WTC11 (cell line): ENCODE measurements at regions not wholly inside any gene's neighbourhood (a gene's known extent, or its start where the extent isn't known, plus 50 kb on each side); places are given as distances from the start of the nearest gene placed in this dataset.

Experiments used
- ATAC-seq: fragments of 200-7000 bp; cut with Tn5 transposase; 2 replicates; pipeline ENCODE4 v1.10.0; 2021; ENCODE audit warnings: mild to moderate bottlenecking, moderate library complexity
- CTCF ChIA-PET: fragments of 300-600 bp; sonication (Branson Sonifier 250); formaldehyde crosslinking; loops from one replicate; lab custom pipeline; 2021; ENCODE audit warnings: antibody characterized with exemption; lab: Charles Lee
- POLR2A ChIA-PET: fragments of 350-600 bp; sonication (Branson Sonifier 250); formaldehyde crosslinking; loops from one replicate; lab custom pipeline; 2021; ENCODE audit warnings: antibody characterized with exemption; lab: Charles Lee
- DNase-seq: peaks from one replicate; pipeline ENCODE4 v3.0.0; 2021; ENCODE audit warnings: low spot score
- H3K27ac Mint-ChIP-seq: 2 replicates; pipeline ENCODE4 v1.8.0; 2021; ENCODE audit warnings: mixed read lengths
- H3K27me3 Mint-ChIP-seq: 2 replicates; pipeline ENCODE4 v1.8.0; 2021; ENCODE audit warnings: low read depth, mild to moderate bottlenecking, moderate library complexity, mixed read lengths
- H3K36me3 Mint-ChIP-seq: 2 replicates; pipeline ENCODE4 v1.8.0; 2021; ENCODE audit warnings: mixed read lengths
- H3K4me1 Mint-ChIP-seq: 2 replicates; pipeline ENCODE4 v1.8.0; 2022; ENCODE audit warnings: mixed read lengths
- H3K4me3 Mint-ChIP-seq: 2 replicates; pipeline ENCODE4 v1.8.0; 2021; ENCODE audit warnings: mild to moderate bottlenecking, moderate library complexity, mixed read lengths
- H3K9me3 Mint-ChIP-seq: 2 replicates; pipeline ENCODE4 v1.8.0; 2021; ENCODE audit warnings: mixed read lengths
- CREB1 ChIP-seq: sonication (generic); formaldehyde crosslinking; IDR thresholded peaks from 2 replicates; pipeline ENCODE4 v1.8.0; 2023; ENCODE audit warnings: mild to moderate bottlenecking, missing genetic modification reagents
- JAZF1 ChIP-seq: fragments of 250-450 bp; sonication (Bioruptor Pico); IDR thresholded peaks from 2 replicates; pipeline ENCODE4 v1.9.0; 2021; ENCODE audit warnings: moderate library complexity, mild to moderate bottlenecking, inconsistent platforms
- KAT7 ChIP-seq: sonication (generic); formaldehyde crosslinking; IDR thresholded peaks from 2 replicates; pipeline ENCODE4 v1.8.1; 2023; ENCODE audit warnings: missing genetic modification reagents, mild to moderate bottlenecking, borderline replicate concordance
- NR3C1 ChIP-seq: sonication (generic); formaldehyde crosslinking; conservative IDR thresholded peaks from 2 replicates; pipeline ENCODE4 v1.8.1; 2023; ENCODE audit warnings: low read depth, mild to moderate bottlenecking, missing genetic modification reagents
- OVOL2 ChIP-seq: fragments of 250-450 bp; sonication (Bioruptor Pico); IDR thresholded peaks from 2 replicates; pipeline ENCODE4 v1.9.0; 2021; ENCODE audit warnings: mild to moderate bottlenecking, borderline replicate concordance
- PRRX2 ChIP-seq: fragments of 250-450 bp; sonication (Bioruptor Pico); IDR thresholded peaks from 2 replicates; pipeline ENCODE4 v1.8.0; 2021; ENCODE audit warnings: mild to moderate bottlenecking
- RORB ChIP-seq: fragments of 250-450 bp; sonication (Bioruptor Pico); IDR thresholded peaks from 2 replicates; pipeline ENCODE4 v1.9.0; 2021; ENCODE audit warnings: mild to moderate bottlenecking
- SMAD3 ChIP-seq: sonication (generic); formaldehyde crosslinking; IDR thresholded peaks from 2 replicates; pipeline ENCODE4 v1.8.0; 2022; ENCODE audit warnings: missing genetic modification reagents, mild to moderate bottlenecking, borderline replicate concordance
- ZNF317 ChIP-seq: sonication (generic); formaldehyde crosslinking; IDR thresholded peaks from 2 replicates; pipeline ENCODE4 v1.8.1; 2023; ENCODE audit warnings: low read depth, mild to moderate bottlenecking, moderate library complexity, missing genetic modification reagents, borderline replicate concordance
- TF ChIP-seq, protein P1 (sequence below): sonication (generic); formaldehyde crosslinking; IDR thresholded peaks from 2 replicates; pipeline ENCODE4 v1.8.0; 2023; ENCODE audit warnings: mild to moderate bottlenecking, missing genetic modification reagents
- TF ChIP-seq, protein P2 (sequence below): fragments of 250-450 bp; sonication (Bioruptor Pico); IDR thresholded peaks from 2 replicates; pipeline ENCODE4 v2.1.2; 2022; ENCODE audit warnings: mild to moderate bottlenecking, moderate library complexity
- TF ChIP-seq, protein P3 (sequence below): fragments of 250-450 bp; sonication (Bioruptor Pico); conservative IDR thresholded peaks from 2 replicates; pipeline ENCODE4 v1.9.0; 2021; ENCODE audit warnings: mild to moderate bottlenecking
- TF ChIP-seq, protein P4 (sequence below): sonication (generic); formaldehyde crosslinking; IDR thresholded peaks from 2 replicates; pipeline ENCODE4 v1.8.1; 2023; ENCODE audit warnings: mild to moderate bottlenecking, missing genetic modification reagents
- TF ChIP-seq, protein P5 (sequence below): fragments of 250-450 bp; sonication (Bioruptor Pico); IDR thresholded peaks from 2 replicates; pipeline ENCODE4 v1.8.0; 2021; ENCODE audit warnings: mild to moderate bottlenecking
- TF ChIP-seq, protein P6 (sequence below): fragments of 250-450 bp; sonication (Bioruptor Pico); IDR thresholded peaks from 2 replicates; pipeline ENCODE4 v1.9.0; 2021; ENCODE audit warnings: mild to moderate bottlenecking, borderline replicate concordance
- TF ChIP-seq, protein P7 (sequence below): sonication (generic); formaldehyde crosslinking; IDR thresholded peaks from 2 replicates; pipeline ENCODE4 v1.8.0; 2023; ENCODE audit warnings: missing genetic modification reagents
- TF ChIP-seq, protein P8 (sequence below): sonication (generic); formaldehyde crosslinking; IDR thresholded peaks from 2 replicates; pipeline ENCODE4 v1.8.1; 2022; ENCODE audit warnings: mild to moderate bottlenecking, moderate library complexity, missing genetic modification reagents
- TF ChIP-seq, protein P9 (sequence below): sonication (generic); formaldehyde crosslinking; IDR thresholded peaks from 2 replicates; pipeline ENCODE4 v1.8.0; 2023; ENCODE audit warnings: missing genetic modification reagents, mild to moderate bottlenecking, borderline replicate concordance

DNA sequence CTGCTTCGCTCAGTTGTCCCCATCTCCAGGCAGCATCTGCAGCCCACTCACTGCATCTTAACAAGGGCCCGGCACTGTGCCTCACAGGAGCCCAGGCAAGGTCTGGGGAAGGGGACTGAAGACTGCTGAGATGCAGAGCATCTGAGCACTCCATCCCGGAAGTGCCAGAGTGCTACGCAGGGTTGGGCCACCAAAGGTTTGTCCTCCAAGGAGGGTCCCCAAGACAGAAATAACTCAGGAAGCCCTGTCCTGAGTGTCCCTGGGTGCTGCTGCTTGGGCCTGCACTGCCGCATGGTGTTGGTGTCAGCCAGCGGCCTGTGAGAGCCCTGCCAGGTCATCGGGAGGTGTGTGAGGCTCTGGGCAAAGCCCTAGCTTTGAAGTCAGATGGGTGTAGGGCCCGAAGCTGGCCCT is 288.2 kb upstream of the ZMIZ1 start:
- Mint-ChIP-seq H3K27me3 (peaks cover 5% of the 10 kb centered on the region), H3K4me1 (peaks cover 5% of the 10 kb centered on the region), H3K27ac (no peak overlapping the region)
- ChIA-PET POLR2A (no interaction called here), CTCF (interaction anchor here (0.6 kb wide), 1 partner anchor 10 kb away, joined by 5 read pairs; no protein-coding TSS in a partner anchor)
- TF ChIP-seq, protein P1, sequence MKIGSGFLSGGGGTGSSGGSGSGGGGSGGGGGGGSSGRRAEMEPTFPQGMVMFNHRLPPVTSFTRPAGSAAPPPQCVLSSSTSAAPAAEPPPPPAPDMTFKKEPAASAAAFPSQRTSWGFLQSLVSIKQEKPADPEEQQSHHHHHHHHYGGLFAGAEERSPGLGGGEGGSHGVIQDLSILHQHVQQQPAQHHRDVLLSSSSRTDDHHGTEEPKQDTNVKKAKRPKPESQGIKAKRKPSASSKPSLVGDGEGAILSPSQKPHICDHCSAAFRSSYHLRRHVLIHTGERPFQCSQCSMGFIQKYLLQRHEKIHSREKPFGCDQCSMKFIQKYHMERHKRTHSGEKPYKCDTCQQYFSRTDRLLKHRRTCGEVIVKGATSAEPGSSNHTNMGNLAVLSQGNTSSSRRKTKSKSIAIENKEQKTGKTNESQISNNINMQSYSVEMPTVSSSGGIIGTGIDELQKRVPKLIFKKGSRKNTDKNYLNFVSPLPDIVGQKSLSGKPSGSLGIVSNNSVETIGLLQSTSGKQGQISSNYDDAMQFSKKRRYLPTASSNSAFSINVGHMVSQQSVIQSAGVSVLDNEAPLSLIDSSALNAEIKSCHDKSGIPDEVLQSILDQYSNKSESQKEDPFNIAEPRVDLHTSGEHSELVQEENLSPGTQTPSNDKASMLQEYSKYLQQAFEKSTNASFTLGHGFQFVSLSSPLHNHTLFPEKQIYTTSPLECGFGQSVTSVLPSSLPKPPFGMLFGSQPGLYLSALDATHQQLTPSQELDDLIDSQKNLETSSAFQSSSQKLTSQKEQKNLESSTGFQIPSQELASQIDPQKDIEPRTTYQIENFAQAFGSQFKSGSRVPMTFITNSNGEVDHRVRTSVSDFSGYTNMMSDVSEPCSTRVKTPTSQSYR, result no peak
- TF ChIP-seq, protein P2, sequence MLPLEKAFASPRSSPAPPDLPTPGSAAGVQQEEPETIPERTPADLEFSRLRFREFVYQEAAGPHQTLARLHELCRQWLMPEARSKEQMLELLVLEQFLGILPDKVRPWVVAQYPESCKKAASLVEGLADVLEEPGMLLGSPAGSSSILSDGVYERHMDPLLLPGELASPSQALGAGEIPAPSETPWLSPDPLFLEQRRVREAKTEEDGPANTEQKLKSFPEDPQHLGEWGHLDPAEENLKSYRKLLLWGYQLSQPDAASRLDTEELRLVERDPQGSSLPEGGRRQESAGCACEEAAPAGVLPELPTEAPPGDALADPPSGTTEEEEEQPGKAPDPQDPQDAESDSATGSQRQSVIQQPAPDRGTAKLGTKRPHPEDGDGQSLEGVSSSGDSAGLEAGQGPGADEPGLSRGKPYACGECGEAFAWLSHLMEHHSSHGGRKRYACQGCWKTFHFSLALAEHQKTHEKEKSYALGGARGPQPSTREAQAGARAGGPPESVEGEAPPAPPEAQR (CRISPR knock-in tag), result no peak
- TF ChIP-seq SMAD3 (CRISPR knock-in tag), result no peak
- no peak for TF ChIP-seq NR3C1 (CRISPR knock-in tag)
- TF ChIP-seq, protein P3, sequence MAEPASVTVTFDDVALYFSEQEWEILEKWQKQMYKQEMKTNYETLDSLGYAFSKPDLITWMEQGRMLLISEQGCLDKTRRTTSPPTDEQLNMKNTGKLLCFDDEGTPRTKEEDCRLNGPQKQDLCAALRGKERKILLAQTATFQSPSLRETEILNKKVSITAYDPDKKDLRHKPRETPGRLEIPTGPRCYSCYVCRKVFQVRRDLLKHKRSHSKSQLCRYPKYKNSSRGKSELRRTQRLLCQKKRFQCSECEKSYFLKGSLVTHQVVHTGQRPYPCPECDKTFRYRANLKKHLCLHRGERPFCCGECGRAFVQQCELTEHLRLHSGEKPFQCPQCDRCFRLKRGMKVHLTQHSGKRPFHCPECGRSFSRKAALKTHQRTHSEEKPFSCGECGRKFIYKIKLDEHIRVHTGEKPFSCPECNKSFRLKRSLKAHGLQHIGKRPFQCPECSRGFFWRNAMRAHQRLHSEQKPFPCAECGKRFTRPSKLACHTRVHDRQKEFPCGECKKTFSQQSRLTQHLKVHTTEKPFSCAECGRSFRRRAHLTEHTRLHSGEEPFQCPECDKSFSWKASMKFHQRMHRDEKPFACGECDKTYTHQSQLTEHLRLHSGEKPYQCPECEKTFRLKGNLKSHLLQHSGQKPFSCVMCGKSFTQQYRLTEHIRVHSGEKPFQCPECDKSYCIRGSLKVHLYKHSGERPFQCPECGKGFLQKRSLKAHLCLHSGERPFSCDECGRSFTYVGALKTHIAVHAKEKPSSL (CRISPR knock-in tag), result no peak
- no peak for TF ChIP-seq JAZF1 (CRISPR knock-in tag)
- TF ChIP-seq, protein P4, sequence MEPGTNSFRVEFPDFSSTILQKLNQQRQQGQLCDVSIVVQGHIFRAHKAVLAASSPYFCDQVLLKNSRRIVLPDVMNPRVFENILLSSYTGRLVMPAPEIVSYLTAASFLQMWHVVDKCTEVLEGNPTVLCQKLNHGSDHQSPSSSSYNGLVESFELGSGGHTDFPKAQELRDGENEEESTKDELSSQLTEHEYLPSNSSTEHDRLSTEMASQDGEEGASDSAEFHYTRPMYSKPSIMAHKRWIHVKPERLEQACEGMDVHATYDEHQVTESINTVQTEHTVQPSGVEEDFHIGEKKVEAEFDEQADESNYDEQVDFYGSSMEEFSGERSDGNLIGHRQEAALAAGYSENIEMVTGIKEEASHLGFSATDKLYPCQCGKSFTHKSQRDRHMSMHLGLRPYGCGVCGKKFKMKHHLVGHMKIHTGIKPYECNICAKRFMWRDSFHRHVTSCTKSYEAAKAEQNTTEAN (CRISPR knock-in tag), result no peak
- no peak for TF ChIP-seq PRRX2 (CRISPR knock-in tag)
- TF ChIP-seq, protein P5, sequence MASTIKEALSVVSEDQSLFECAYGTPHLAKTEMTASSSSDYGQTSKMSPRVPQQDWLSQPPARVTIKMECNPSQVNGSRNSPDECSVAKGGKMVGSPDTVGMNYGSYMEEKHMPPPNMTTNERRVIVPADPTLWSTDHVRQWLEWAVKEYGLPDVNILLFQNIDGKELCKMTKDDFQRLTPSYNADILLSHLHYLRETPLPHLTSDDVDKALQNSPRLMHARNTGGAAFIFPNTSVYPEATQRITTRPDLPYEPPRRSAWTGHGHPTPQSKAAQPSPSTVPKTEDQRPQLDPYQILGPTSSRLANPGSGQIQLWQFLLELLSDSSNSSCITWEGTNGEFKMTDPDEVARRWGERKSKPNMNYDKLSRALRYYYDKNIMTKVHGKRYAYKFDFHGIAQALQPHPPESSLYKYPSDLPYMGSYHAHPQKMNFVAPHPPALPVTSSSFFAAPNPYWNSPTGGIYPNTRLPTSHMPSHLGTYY (CRISPR knock-in tag), result no peak
- TF ChIP-seq, protein P6, sequence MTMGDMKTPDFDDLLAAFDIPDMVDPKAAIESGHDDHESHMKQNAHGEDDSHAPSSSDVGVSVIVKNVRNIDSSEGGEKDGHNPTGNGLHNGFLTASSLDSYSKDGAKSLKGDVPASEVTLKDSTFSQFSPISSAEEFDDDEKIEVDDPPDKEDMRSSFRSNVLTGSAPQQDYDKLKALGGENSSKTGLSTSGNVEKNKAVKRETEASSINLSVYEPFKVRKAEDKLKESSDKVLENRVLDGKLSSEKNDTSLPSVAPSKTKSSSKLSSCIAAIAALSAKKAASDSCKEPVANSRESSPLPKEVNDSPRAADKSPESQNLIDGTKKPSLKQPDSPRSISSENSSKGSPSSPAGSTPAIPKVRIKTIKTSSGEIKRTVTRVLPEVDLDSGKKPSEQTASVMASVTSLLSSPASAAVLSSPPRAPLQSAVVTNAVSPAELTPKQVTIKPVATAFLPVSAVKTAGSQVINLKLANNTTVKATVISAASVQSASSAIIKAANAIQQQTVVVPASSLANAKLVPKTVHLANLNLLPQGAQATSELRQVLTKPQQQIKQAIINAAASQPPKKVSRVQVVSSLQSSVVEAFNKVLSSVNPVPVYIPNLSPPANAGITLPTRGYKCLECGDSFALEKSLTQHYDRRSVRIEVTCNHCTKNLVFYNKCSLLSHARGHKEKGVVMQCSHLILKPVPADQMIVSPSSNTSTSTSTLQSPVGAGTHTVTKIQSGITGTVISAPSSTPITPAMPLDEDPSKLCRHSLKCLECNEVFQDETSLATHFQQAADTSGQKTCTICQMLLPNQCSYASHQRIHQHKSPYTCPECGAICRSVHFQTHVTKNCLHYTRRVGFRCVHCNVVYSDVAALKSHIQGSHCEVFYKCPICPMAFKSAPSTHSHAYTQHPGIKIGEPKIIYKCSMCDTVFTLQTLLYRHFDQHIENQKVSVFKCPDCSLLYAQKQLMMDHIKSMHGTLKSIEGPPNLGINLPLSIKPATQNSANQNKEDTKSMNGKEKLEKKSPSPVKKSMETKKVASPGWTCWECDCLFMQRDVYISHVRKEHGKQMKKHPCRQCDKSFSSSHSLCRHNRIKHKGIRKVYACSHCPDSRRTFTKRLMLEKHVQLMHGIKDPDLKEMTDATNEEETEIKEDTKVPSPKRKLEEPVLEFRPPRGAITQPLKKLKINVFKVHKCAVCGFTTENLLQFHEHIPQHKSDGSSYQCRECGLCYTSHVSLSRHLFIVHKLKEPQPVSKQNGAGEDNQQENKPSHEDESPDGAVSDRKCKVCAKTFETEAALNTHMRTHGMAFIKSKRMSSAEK, result no peak
- TF ChIP-seq CREB1 (CRISPR knock-in tag), result no peak
- TF ChIP-seq, protein P7, sequence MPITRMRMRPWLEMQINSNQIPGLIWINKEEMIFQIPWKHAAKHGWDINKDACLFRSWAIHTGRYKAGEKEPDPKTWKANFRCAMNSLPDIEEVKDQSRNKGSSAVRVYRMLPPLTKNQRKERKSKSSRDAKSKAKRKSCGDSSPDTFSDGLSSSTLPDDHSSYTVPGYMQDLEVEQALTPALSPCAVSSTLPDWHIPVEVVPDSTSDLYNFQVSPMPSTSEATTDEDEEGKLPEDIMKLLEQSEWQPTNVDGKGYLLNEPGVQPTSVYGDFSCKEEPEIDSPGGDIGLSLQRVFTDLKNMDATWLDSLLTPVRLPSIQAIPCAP (CRISPR knock-in tag), result no peak
- TF ChIP-seq, protein P8, sequence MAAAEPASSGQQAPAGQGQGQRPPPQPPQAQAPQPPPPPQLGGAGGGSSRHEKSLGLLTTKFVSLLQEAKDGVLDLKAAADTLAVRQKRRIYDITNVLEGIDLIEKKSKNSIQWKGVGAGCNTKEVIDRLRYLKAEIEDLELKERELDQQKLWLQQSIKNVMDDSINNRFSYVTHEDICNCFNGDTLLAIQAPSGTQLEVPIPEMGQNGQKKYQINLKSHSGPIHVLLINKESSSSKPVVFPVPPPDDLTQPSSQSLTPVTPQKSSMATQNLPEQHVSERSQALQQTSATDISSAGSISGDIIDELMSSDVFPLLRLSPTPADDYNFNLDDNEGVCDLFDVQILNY (CRISPR knock-in tag), result no peak
- TF ChIP-seq, protein P9, sequence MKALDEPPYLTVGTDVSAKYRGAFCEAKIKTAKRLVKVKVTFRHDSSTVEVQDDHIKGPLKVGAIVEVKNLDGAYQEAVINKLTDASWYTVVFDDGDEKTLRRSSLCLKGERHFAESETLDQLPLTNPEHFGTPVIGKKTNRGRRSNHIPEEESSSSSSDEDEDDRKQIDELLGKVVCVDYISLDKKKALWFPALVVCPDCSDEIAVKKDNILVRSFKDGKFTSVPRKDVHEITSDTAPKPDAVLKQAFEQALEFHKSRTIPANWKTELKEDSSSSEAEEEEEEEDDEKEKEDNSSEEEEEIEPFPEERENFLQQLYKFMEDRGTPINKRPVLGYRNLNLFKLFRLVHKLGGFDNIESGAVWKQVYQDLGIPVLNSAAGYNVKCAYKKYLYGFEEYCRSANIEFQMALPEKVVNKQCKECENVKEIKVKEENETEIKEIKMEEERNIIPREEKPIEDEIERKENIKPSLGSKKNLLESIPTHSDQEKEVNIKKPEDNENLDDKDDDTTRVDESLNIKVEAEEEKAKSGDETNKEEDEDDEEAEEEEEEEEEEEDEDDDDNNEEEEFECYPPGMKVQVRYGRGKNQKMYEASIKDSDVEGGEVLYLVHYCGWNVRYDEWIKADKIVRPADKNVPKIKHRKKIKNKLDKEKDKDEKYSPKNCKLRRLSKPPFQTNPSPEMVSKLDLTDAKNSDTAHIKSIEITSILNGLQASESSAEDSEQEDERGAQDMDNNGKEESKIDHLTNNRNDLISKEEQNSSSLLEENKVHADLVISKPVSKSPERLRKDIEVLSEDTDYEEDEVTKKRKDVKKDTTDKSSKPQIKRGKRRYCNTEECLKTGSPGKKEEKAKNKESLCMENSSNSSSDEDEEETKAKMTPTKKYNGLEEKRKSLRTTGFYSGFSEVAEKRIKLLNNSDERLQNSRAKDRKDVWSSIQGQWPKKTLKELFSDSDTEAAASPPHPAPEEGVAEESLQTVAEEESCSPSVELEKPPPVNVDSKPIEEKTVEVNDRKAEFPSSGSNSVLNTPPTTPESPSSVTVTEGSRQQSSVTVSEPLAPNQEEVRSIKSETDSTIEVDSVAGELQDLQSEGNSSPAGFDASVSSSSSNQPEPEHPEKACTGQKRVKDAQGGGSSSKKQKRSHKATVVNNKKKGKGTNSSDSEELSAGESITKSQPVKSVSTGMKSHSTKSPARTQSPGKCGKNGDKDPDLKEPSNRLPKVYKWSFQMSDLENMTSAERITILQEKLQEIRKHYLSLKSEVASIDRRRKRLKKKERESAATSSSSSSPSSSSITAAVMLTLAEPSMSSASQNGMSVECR (CRISPR knock-in tag), result no peak
- TF ChIP-seq KAT7 (CRISPR knock-in tag), result no peak
- no peak for TF ChIP-seq OVOL2
- no peak for TF ChIP-seq ZNF317 (CRISPR knock-in tag)
- no peak for TF ChIP-seq RORB (CRISPR knock-in tag)
- TF ChIP-seq, all 79 proteins: peak for 0
- Mint-ChIP-seq H3K9me3 (peaks cover 22% of the 10 kb centered on the region), H3K36me3 (peaks cover 6% of the 10 kb centered on the region), H3K4me3 (no peak overlapping the region)
- ATAC-seq (no peak), DNase-seq (no peak)
